A549 (cell line): ENCODE measurements at regions not wholly inside any gene's neighbourhood (a gene's known extent, or its start where the extent isn't known, plus 50 kb on each side); places are given as distances from the start of the nearest gene placed in this dataset.

Experiments
- CTCF ChIP-seq: fragments of >200 bp; sonication (Bioruptor Twin); formaldehyde crosslinking; IDR thresholded peaks from 3 replicates; pipeline ENCODE4 v1.5.1; 2016
- FOSL2 ChIP-seq, 2 experiments: fragments of 450-650 bp in 1 of 2; fragments of >200 bp in 1 of 2; sonication (Bioruptor Twin) in 1 of 2; formaldehyde crosslinking; IDR thresholded peaks; 2 replicates each; pipeline versions ENCODE4 v1.5.0 to v1.6.1; 2016 to 2020; ENCODE audit warnings: mild to moderate bottlenecking in 1 of 2, moderate library complexity in 1 of 2
- KDM1A ChIP-seq: fragments of 200-600 bp; sonication (generic); IDR thresholded peaks from 2 replicates; pipeline ENCODE4 v1.6.1; 2016; ENCODE audit warnings: low read depth, mild to moderate bottlenecking
- MAFK ChIP-seq: fragments of 450-650 bp; IDR thresholded peaks from 2 replicates; pipeline ENCODE4 v1.6.1; 2014; ENCODE audit not compliant: partially characterized antibody
- NR3C1 ChIP-seq: fragments of >200 bp; sonication (Bioruptor Twin); formaldehyde crosslinking; IDR thresholded peaks from 3 replicates; pipeline ENCODE4 v1.6.1; 2017
- POLR2A ChIP-seq: IDR thresholded peaks from 2 replicates; pipeline ENCODE4 v1.6.1; 2012; ENCODE audit warnings: mild to moderate bottlenecking, low read length
- POLR2AphosphoS2 ChIP-seq: conservative IDR thresholded peaks from 2 replicates; pipeline ENCODE4 v1.6.1; 2012; ENCODE audit warnings: low read length, improper control_type of control experiment, inconsistent platforms
- RAD21 ChIP-seq, 2 experiments: fragments of >200 bp in 1 of 2; sonication (Bioruptor Twin) in 1 of 2; formaldehyde crosslinking in 1 of 2; IDR thresholded peaks in 1 of 2; conservative IDR thresholded peaks in 1 of 2; 2 replicates in 1 of 2; 3 replicates in 1 of 2; pipeline ENCODE4 v1.6.1; 2012 to 2018; ENCODE audit warnings: inconsistent platforms in 1 of 2
- REST ChIP-seq: fragments of 200-600 bp; sonication (generic); IDR thresholded peaks from 2 replicates; pipeline ENCODE4 v1.6.1; 2016; ENCODE audit warnings: antibody characterized with exemption, mild to moderate bottlenecking, moderate library complexity
- RNF2 ChIP-seq: fragments of 200-600 bp; sonication (generic); IDR thresholded peaks from 2 replicates; pipeline ENCODE4 v1.6.1; 2016; ENCODE audit warnings: low read depth, mild to moderate bottlenecking, antibody characterized with exemption, moderate library complexity, borderline replicate concordance
- SMC3 ChIP-seq: fragments of >200 bp; sonication (Bioruptor Twin); formaldehyde crosslinking; IDR thresholded peaks from 3 replicates; pipeline ENCODE4 v1.6.1; 2018; ENCODE audit warnings: inconsistent platforms
- TP53 ChIP-seq: fragments of 250-450 bp; sonication (Bioruptor Pico); IDR thresholded peaks from 2 replicates; pipeline ENCODE4 v1.5.0; 2021; ENCODE audit warnings: mild to moderate bottlenecking, moderate library complexity
- USF2 ChIP-seq: fragments of 450-650 bp; IDR thresholded peaks from 2 replicates; pipeline ENCODE4 v1.6.1; 2014; ENCODE audit warnings: antibody characterized with exemption

DNA sequence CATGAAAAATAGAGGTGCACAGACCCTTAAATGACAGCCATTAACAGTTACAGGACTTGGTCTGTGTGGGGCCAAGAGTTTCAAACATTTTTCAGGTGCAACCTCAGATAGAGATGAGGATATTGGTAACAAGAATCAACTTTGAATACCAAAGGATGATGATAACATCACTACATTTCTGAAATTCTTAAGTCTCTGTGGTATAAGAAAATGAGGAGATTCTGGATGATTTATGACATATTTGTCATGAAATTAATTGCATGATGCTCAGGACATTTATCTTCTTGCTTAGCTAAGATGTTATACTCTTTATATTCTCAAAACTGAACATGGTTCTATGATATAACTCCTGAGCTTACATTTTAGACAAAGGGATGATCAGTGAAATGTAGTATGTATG lies 471.8 kb upstream of the CWC22 start:
- TF ChIP-seq MAFK = no peak
- TF ChIP-seq REST = no peak
- no peak for TF ChIP-seq CTCF
- no peak for TF ChIP-seq POLR2A
- TF ChIP-seq SMC3 = no peak
- TF ChIP-seq FOSL2 (IDR thresholded peaks at IDR 0.05) = no peak
- no peak for TF ChIP-seq FOSL2 (CRISPR knock-in tag; IDR thresholded peaks at IDR 0.05)
- no peak for TF ChIP-seq RAD21 (conservative IDR thresholded peaks at IDR 0.05 in 1 of 2, IDR thresholded peaks at IDR 0.05 in 1 of 2)
- no peak for TF ChIP-seq POLR2AphosphoS2
- TF ChIP-seq NR3C1 = no peak
- TF ChIP-seq KDM1A = no peak
- TF ChIP-seq TP53 (CRISPR knock-in tag) = no peak
- TF ChIP-seq USF2 = no peak
- TF ChIP-seq RNF2 = no peak
